GM12891 (cell line): ENCODE measurements at regions not wholly inside any gene's neighbourhood (a gene's known extent, or its start where the extent isn't known, plus 50 kb on each side); places are given as distances from the start of the nearest gene placed in this dataset.

ENCODE experiments used
- PAX5 ChIP-seq: IDR thresholded peaks from 2 replicates; pipeline ENCODE4 v1.6.1; 2011; ENCODE audit warnings: low read length, moderate library complexity, mild to moderate bottlenecking; ENCODE audit not compliant: insufficient read depth, severe bottlenecking
- POLR2A ChIP-seq: IDR thresholded peaks from 2 replicates; pipeline ENCODE4 v1.6.1; 2011; ENCODE audit warnings: low read depth, low read length, control low read depth
- POLR2AphosphoS5 ChIP-seq: IDR thresholded peaks from 2 replicates; pipeline ENCODE4 v1.6.1; 2011; ENCODE audit warnings: low read depth, low read length, control low read depth
- POU2F2 ChIP-seq: IDR thresholded peaks from 2 replicates; pipeline ENCODE4 v1.6.1; 2011; ENCODE audit warnings: low read depth, mild to moderate bottlenecking, control low read depth, low read length, moderate library complexity
- SPI1 ChIP-seq: IDR thresholded peaks from 2 replicates; pipeline ENCODE4 v1.6.1; 2011; ENCODE audit warnings: low read depth, low read length, control low read depth
- TAF1 ChIP-seq: IDR thresholded peaks from 2 replicates; pipeline ENCODE4 v1.6.1; 2011; ENCODE audit warnings: low read depth, low read length, control low read depth

GRCh38 chr5:104375345-104375744 is 812.8 kb upstream of the NUDT12 start:
- TF ChIP-seq POLR2A (no peak), POLR2AphosphoS5 (no peak), TAF1 (no peak), SPI1 (no peak), PAX5 (no peak), POU2F2 (no peak)
